Retina (tissue), 1 donor: ENCODE measurements at regions not wholly inside any gene's neighbourhood (a gene's known extent, or its start where the extent isn't known, plus 50 kb on each side); places are given as distances from the start of the nearest gene placed in this dataset.

Experiments
- DNase-seq: peaks from one replicate; pipeline ENCODE4 v3.0.0-alpha.2; 2016

DNA sequence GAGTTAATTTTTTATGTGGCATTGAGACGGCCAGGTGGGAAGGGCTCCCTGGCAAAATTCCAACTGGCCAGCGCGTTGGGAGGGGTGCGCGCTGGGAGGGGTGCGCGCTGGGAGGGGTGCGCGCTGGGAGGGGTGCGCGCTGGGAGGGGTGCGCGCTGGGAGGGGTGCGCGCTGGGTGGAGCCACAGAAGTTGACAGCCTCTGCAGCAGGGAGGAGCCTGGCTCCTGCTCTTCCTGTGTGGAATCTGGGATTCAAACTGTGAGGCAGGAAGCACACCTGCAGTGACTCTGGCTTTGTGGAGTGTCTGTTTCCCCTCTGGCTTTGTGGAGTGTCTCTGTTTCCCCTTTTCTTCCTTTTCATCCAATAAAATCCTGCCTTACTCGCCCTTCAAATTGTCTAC is 147.9 kb upstream of the CBLN2 start:
- DNase-seq: no peak

DNA sequence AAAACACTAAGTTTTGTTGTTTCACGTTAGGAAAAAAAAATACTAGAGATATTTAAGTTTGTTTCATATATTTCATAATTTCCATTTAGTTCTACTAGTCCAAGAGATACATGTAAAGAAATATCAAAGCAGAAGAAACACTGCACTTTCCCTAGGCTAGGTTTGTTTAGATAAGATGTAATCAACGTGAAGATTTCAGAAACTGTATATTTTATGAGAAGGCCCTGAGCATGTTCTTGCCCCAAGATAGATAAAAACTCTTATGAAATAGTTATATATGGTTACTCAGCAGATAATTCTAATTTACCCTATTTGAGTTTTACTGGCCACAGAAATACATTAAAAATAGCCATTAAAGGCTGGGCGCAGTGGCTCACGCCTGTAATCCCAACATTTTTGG is 143.6 kb upstream of the CBLN2 start:
- DNase-seq: no peak

DNA sequence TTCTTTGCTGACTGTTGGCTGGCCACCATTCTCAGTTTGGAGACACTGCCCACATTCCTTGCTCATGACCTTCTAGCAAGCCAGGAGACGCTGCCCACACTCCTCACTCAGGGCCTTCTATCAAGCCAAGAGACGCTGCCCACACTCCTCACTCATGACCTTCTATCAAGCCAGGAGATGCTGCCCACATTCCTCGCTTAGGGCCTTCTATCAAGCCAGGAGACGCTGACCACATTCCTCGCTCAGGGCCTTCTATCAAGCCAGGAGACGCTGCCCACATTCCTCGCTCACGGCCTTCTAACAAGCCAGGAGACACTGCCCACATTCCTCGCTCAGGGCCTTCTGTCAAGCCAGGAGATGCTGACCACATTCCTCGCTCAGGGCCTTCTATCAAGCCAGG is 131.3 kb upstream of the CBLN2 start:
- no peak for DNase-seq

DNA sequence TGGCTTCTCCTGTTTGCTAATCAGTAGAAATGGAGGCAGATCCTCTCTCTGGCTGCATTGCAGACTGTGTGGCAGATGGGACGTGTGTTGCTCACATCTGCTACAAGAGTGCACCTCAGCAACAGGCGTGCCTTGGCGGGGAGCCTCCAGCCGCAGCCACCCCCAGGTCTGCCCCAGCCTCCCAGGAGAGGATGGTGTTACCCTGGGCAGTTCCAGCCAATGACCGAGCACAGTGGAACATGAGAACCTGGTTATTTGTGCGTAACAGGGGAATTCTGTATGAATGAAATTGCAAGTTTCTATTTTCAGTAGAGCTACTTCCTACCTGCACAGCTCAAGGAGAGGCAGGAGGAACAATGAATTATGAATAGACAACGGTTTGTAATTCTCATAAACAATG is 130.6 kb upstream of the CBLN2 start:
- no peak for DNase-seq

DNA sequence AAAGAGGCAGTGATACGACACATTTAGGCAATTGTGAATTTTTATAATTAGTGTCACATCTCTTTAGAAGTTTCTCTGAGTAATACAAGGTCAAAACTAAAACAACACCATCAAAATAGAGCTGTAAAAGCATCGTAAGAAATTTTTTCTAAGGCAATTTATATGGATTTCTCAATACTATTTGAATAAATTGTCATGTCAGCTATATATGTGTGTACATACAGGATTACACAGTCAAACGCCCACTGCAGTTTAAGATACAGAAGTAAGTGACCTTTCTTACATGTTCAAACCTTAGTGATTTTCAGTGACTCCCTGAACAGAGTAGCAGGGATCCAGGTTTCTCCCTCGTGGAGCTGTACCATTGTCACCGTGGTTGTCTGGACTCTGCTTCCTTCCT is 129.1 kb upstream of the CBLN2 start:
- peak; percentile 33 for DNase-seq

DNA sequence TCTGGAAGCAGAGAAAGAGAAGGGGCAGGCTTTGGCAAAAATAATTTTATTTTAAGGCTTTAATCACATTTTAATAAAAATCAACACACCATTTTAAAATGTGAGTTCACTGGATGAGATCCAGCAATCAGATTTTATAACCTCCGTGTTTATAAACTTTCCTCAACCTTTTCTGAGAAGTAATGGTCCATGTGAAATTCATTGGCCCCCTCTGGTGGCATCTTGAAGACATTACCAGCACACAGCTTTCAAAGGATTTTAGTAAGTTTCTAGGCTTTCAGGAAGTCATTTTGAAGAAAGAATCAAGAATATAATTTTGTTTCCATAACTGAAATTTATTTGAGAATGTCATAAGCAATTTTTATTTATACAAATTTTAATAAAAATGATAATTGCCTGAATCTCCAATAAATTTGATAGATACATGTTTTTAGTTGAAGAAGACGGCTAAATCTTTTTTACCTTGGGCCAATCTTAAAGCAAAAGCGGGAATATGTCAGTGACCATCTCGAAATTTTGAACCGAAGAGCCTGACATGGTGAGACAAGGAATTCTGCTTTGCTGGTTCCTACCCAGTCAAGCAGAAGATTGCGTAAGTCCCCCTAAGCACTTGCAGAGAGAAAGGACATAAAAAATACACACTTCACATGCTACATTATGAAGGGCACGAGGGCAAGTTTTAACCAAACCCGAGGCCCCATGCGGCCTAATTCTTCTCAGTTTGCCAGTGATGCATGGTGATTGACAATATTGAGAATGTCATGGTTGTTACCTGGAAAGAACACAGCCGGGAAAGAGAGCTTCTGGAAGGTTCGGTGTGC is 128.4 kb upstream of the CBLN2 start:
- DNase-seq: peak; percentile 70

DNA sequence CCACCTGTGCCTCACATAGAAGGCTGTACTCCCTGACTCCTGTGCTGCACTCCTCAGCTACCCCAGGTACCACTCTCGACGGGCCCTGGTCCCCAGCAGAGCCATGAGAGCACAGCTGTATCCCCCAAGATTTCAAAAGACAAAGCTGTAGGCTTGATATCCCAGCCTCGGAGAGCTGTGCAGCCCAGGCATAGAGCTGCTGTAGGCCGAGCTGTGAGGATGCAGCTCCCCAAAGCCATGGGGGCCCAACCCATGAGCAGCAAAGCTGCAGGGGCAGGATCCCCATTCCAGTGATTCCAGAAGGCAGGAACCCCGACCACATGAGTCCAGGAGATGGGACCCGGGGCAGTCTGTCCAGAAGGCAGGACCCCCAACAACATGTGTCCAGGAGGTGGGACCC is 123.8 kb upstream of the CBLN2 start:
- no peak for DNase-seq

DNA sequence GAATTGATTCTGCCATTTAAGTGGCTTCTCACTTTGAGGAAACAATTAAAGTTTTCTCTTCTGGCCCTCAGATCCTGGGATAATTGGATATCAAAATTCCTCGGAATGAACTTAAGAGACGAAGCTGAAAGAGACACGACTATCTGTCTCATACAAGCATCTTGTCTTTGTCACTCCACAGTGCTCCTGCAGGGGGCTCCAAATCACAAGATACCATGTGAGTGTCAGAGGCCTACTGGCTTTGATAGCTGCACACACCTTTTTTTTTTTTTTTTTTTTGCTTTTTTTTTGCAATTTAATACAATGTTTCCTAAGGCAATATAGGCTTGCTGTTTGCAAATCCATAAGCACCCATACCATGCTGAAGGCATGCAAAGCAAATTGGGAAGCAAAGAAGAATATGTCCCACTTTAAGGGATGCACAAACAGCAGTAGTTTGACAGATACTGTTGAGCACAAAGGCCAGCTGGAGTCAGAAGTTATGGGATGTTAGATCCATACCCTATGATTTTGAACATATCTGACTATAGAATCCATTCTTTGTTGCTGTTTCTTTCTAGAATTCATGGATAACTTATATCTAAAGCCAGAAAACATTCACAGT is 109.0 kb upstream of the CBLN2 start:
- DNase-seq: no peak

DNA sequence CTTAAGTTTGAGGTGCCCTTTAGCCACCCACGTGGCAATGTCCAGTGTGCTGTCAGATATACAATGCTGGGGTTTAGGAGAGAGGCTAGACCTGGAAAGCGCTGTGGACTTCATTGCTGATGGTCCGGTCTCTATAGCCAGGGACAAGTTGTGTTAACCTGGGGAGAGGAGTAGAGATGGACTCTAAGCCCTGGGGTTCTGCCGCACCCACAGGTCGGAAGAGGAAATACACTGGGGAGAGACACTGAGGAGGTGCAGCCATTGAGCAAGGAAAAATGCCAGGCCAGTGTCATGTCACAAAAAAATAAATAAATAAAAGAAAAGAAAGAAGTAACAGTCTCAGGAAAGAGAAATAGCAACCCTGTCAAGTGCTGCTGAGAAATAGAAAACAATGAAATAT is 106.9 kb upstream of the CBLN2 start:
- DNase-seq: no peak

DNA sequence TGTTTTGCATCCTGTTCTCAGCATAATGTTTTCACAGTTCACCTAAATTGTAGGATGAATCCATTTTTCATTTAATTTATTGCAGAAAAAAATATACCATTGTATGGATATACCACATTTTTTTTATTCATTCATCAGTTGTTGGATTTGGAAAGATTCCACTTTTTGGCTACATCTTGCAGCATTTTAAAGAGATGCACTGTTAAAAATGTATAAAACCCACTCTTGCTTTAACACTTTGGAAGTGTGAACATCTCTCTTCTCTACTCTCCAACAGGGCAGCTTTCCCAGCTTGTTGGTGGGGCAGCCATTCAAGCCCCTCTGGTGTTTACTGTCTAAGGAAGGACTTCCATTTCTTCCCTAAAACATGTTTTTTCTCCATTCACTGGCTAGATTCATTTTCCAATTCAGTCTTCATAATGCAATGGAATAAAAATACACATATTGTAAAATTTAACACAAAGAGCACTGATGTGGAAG is 104.4 kb upstream of the CBLN2 start:
- no peak for DNase-seq

DNA sequence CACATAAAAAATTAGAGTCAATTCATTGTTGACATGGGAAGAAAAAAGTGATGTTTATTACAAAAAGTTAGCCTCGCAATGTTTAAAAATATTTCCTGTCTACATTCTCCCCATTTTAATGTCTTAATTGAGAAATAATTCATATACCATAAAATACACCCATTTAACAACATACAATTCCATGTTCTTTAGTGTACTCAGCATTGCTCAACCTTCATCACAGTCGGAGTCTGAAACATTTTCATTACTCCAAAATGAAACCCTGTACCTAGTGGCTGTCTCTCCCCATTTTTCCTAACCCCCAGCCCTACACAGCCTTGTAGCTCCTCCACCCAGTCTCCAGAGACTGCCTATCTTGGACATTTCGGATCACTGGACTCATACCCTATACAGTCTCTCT is 103.9 kb upstream of the CBLN2 start:
- no peak for DNase-seq

DNA sequence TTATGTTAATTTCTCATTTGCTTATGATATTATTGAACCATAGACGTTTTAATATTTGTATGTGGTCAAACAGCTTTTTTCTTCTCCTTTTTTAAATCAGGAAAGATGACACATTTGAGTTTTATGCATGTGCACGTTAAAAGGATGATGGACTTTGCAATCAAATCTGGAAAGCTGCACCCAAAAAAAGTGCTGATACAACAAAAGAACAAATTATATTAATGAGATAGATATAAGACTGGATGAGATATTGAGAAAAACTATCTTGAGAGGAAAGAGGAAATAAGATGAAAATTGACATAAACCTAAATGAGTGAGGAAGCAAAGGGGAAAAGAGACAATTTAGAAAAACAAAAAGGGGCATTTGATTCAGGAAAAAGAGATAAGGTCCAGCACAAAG is 96.4 kb upstream of the CBLN2 start:
- no peak for DNase-seq

DNA sequence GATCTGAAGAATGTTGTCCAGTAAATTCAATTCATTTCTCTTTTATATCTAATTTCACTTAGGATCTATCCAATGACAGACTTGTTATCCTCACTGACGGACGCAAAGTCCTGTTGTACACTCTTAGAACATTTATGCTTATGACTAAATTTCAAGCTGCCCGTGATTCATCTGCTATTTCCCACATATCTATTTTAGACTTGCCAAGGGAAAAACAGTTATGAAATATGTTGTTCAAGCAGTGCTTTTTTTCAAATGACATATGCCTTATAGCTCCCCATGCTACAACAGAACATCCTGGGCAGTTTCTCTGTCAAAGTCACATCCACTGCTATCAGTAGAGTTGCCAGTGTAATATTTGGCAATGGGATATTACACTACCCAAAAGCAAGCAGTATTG is 94.2 kb upstream of the CBLN2 start:
- DNase-seq: no peak

DNA sequence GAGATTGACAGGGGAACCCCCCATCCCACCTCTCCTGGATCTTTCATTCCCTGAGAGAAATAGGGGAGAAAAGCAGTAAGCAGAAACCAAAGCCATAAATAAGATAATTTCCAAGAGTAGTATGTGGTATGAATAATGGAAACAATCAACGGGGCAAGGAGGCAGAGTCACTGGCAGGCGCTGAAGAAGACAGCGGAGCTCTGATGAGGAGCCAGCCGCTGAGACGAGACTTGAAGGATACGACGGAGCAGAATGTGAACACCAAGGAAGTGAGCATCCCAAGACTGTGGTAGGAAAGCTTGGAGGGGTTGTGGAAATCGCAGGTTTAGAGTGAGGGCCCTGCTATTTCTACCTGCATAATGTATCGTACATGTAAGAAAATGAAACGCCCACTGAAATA is 93.6 kb upstream of the CBLN2 start:
- no peak for DNase-seq

DNA sequence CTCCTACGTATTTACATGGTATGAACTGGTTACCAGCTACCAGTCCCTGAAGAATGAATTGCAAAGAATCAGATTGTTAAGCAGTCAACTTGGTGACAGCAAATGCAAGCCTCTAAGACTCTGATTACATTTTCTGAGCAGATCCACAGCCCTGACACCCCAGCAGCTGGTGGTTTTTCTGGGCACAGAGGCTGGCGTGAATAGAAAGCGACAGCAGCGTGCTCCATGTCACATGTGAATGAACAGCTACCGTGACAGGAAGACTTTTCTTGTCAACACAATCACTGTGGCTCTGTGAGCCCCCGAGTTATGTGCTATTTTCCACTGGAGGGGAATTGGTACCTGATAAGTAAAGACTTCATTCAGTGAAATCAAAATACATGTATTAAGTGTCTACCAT is 93.2 kb upstream of the CBLN2 start:
- peak; percentile 81 for DNase-seq

DNA sequence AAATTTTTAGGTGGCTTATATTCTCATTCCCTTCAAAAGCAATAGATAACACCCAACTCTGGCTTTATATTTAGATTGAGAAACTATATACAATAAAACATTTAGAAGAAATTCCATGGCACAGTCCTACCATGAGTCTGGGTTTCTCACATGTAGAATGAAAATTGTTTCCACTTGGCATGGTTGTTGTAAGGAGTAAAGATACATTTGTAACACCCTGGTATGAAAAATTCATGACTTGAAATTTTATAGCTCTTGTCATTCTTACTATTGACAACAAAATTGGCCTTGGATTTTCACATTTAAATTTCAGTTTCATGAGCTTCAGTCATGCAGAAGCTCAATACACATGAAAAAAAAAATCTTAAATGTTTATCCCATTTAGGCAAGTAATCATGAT is 92.5 kb upstream of the CBLN2 start:
- no peak for DNase-seq

DNA sequence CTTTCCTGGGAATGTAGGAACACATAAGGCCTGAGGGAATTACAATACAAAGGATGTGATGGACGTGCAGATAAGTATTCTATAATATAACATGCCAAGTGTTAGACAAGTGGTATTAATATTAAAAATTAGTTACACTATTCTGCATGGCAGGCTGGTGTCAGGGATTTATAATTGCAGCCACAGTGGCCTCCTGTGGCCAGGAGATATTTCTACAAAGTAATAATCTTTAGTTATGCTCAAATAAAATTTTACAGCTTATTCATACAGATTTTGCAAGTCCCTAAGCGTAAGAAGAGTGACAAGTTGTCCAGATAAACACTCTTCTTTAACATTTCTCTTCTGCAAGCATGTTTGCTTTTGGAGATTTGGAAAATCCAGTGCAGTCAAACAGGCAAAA is 90.4 kb upstream of the CBLN2 start:
- DNase-seq: no peak

DNA sequence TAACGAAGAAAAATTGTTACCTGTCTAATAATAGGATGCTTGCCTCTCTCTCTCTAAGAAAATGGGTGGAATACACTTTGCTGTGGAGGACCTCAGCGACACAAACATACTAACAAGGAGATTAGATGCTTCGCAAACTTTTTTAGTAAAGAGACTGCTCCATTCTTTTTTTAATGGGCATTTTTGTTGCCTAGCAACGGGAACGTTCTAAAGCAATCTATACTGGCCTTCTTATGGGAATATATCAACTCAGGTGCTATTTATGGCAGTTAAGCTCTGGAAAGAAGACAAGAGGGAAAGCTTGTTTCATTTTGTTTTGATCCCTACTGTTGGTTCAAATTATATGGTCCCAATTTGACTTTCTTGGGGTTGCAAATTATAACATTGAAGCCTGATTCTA is 86.8 kb upstream of the CBLN2 start:
- no peak for DNase-seq

DNA sequence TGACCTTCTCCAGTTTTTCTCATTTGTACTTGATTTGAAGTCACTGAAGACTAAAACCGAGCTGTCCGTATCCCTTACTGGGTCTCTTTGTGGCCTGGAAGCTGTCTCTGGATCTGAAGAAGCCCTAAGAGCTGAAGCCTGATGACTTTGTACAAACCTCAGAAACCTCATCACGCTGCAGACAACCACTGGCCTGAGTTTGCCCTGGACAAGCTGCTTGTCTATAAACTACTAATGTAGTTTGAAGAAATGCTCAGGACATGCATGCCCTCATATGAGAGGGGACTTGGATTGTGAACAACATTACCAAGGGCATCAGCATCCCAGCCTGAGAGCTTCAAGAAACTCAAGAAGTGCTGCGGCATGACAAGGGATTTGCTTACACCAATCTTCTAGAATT is 79.3 kb upstream of the CBLN2 start:
- no peak for DNase-seq

DNA sequence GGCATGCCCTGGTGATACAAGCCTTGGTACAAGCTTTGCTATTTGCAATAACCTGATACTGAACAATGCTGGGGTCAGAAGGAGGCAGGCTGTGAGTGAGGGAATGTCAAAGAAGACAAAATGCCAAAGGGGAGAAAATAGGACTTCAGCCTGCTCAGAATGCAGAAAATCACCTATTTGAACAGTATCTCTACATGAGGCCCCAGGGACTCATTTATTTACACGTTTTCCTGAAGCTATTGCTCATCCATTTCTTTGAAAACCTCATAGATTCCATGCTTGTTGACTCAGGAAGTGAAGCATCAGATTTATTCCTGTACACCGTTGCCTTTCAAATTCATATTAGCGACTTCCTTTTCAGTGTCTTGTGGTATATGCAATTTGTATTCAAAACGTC is 69.4 kb upstream of the CBLN2 start:
- DNase-seq: no peak

DNA sequence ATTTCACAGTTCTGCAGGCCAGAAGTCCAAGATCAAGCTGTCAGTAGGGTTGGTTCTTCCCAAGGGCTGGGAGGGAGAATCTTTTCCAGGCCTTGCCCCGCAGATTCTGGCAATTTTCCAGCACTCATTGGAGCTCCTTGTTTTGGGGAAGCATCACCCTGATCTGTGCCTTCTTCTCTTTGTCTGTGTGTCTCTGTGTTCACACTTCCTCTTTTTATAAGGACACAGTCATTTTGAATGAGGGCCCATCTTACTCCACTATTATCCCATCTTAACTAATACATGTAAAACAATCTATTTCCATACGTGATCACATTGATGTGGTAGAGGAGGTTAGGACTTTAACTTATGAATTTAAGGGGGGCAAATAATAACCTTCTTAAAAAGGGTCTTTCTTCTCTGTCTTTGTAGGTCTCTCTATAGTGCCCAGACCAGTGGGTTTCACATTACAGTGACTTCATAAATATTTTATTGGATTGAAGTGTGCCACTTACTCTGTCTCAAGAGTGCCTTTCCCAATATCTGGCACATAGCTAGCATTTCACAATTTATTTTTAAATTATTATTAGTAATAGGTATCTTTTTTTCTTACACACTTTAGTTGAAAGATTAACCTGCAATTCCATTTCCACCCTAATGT is 68.9 kb upstream of the CBLN2 start:
- no peak for DNase-seq

DNA sequence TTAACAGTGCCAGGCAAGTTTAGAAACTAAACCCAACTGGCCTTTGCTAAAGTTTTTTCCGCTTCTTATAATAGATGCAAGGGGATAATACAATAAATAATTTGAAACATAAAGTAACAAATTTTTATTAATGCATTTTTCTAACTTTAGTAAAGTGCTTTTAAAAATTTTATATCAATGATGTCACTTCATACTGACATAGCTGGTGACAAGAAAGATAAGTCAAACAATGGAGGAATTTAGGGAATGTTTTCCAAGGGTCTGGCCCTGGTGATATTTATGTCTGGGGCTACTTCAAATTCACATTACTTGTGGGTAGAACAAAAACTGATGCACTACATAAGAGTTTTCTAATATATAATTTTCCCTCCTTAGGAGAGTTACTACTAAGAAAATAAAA is 61.2 kb upstream of the CBLN2 start:
- DNase-seq: no peak

DNA sequence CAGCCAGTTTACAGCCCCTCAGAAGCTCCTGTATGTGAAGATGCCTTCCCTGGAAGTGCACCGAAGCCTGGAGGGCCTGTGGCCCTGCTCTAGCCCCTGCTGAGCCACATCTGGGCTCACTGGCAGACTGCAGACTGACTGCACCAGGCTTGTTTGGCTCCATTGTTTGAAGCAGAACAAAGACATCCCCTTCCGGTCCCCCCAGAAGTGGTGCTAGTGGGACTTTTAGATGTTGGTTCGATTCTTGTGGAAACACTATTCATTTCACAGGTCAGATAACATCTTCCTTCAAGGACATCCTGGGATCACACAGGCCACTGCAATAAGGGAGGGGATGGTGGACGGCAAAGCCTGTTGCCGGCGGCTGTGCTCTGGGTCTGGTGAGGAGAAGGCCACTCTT is 57.8 kb upstream of the CBLN2 start:
- no peak for DNase-seq

DNA sequence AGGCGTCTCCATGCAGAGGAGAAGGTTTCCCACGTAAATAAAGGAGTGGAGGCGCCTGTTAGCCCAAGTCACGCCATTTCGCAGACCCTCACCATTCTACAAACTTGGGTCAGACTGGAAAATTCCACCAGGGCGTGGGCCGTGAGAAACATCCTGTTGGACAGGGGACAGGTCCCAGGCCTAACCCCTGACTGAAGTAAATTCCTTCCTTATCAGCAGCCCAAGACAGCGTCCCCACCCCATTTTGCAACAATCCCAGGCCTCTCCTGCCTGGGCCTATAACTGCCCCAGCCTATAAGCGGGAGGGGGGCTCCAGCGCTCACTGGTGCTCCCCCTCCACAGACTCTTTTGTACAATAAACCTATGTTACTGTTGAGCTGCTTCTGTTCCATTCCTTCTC is 57.3 kb upstream of the CBLN2 start:
- no peak for DNase-seq
